HepG2 (cell line): ENCODE measurements at regions not wholly inside any gene's neighbourhood (a gene's known extent, or its start where the extent isn't known, plus 50 kb on each side); places are given as distances from the start of the nearest gene placed in this dataset.

Experiments used
- ATAC-seq: fragments of 200-7000 bp; cut with Tn5 transposase; 3 replicates; pipeline ENCODE4 v1.9.1; 2020; ENCODE audit warnings: mild to moderate bottlenecking, moderate library complexity
- BruUV-seq: library from RNA; stranded (reverse); fragments of 400-500 nt; replicated peaks from 2 replicates; lab custom pipeline; 2021; lab: Mats Ljungman, UMichigan
- CTCF ChIA-PET: fragments of 300-600 bp; formaldehyde crosslinking; extraction: SDS; loops from one replicate; lab custom pipeline; 2021; ENCODE audit warnings: low total read pairs, inconsistent platforms, low intra/inter-chr PET ratio; lab: Yijun Ruan, JAX
- POLR2A ChIA-PET: fragments of 350-600 bp; sonication (Branson Sonifier 250); formaldehyde crosslinking; loops from one replicate; lab custom pipeline; 2020; ENCODE audit warnings: antibody characterized with exemption, inconsistent platforms; lab: Yijun Ruan, JAX
- DNase-seq: peaks from one replicate; pipeline ENCODE4 v3.0.0-alpha.2; 2015; ENCODE audit warnings: low spot score
- FAIRE-seq: peaks from 3 replicates; lab custom pipeline; 2011; peaks lifted over from hg19 to GRCh38; lab: Jason Lieb, UNC
- H2AFZ ChIP-seq: one replicate; pipeline ENCODE4 v1.6.1; 2011; ENCODE audit warnings: low read length, inconsistent platforms
- H3K27ac ChIP-seq: fragments of 300-600 bp; 3 replicates; pipeline ENCODE4 v1.8.0; 2011; ENCODE audit warnings: mixed run types, mild to moderate bottlenecking, mixed read lengths, low read length, inconsistent platforms; ENCODE audit not compliant: insufficient read depth; ENCODE audit errors: extremely low read length
- H3K27me3 ChIP-seq, 2 experiments: fragments of 200-600 bp in 1 of 2; 2 replicates in 1 of 2; 3 replicates in 1 of 2; pipeline versions ENCODE4 v1.6.0 to v1.8.0; 2011; ENCODE audit warnings: low read length in 2 of 2, mild to moderate bottlenecking in 2 of 2, moderate library complexity in 2 of 2, inconsistent platforms in 1 of 2; ENCODE audit not compliant: insufficient read depth in 2 of 2, control insufficient read depth in 1 of 2
- H3K36me3 ChIP-seq, 2 experiments: fragments of 200-600 bp in 1 of 2; replicated peaks in 1 of 2; 2 replicates in 1 of 2; 3 replicates in 1 of 2; pipeline versions ENCODE4 v1.5.1 to v1.8.0; 2011; ENCODE audit warnings: low read length in 2 of 2, inconsistent platforms in 1 of 2; ENCODE audit not compliant: insufficient read depth in 2 of 2, control insufficient read depth in 1 of 2
- H3K4me1 ChIP-seq: 2 replicates; pipeline ENCODE4 v1.5.1; 2012; ENCODE audit warnings: low read length, inconsistent platforms; ENCODE audit not compliant: insufficient read depth
- H3K4me2 ChIP-seq: 2 replicates; pipeline ENCODE4 v1.6.0; 2011; ENCODE audit warnings: low read depth, low read length, inconsistent platforms
- H3K4me3 ChIP-seq, 3 experiments: fragments of 200-600 bp in 1 of 3; sonication (generic), shearing (Covaris generic) in 1 of 3; replicated peaks in 1 of 3; 2 replicates each; pipeline ENCODE4 v1.5.1; 2011 to 2016; ENCODE audit warnings: low read length in 3 of 3, inconsistent platforms in 2 of 3, low read depth in 2 of 3, mild to moderate bottlenecking in 2 of 3, control low read depth in 1 of 3, mixed read lengths in 1 of 3; ENCODE audit not compliant: insufficient read depth in 1 of 3
- H3K79me2 ChIP-seq: one replicate; pipeline ENCODE4 v1.6.1; 2011; ENCODE audit warnings: low read length, inconsistent platforms; ENCODE audit not compliant: insufficient read depth
- H3K9ac ChIP-seq: 2 replicates; pipeline ENCODE4 v1.6.0; 2011; ENCODE audit warnings: mild to moderate bottlenecking, low read depth, low read length, inconsistent platforms; ENCODE audit not compliant: insufficient read depth
- H3K9me3 ChIP-seq: 2 replicates; pipeline ENCODE4 v1.5.1; 2012; ENCODE audit warnings: mild to moderate bottlenecking, low read length
- H4K20me1 ChIP-seq: 2 replicates; pipeline ENCODE4 v1.6.0; 2011; ENCODE audit warnings: inconsistent platforms, mild to moderate bottlenecking, low read length, moderate library complexity; ENCODE audit not compliant: insufficient read depth
- CBX2 ChIP-seq, 2 experiments: fragments of 200-600 bp in 1 of 2; sonication (generic); formaldehyde crosslinking in 1 of 2; IDR thresholded peaks; 2 replicates each; pipeline versions ENCODE4 v1.7.0 to v1.8.1; 2018 to 2022; ENCODE audit warnings: low read depth in 2 of 2, low read length in 1 of 2, mild to moderate bottlenecking in 1 of 2, missing genetic modification reagents in 1 of 2
- KLF15 ChIP-seq: sonication (generic); formaldehyde crosslinking; IDR thresholded peaks from 2 replicates; pipeline ENCODE4 v1.8.1; 2023; ENCODE audit warnings: borderline replicate concordance, mild to moderate bottlenecking, inconsistent platforms, missing genetic modification reagents, mixed read lengths
- MBD4 ChIP-seq: IDR thresholded peaks from 2 replicates; pipeline ENCODE4 v1.6.1; 2012; ENCODE audit warnings: low read length, inconsistent platforms, borderline replicate concordance
- NPAS2 ChIP-seq: sonication (generic); formaldehyde crosslinking; IDR thresholded peaks from 2 replicates; pipeline ENCODE4 v1.8.0; 2022; ENCODE audit warnings: mild to moderate bottlenecking, missing genetic modification reagents, borderline replicate concordance
- TAF1 ChIP-seq: sonication (generic); formaldehyde crosslinking; IDR thresholded peaks from 2 replicates; pipeline ENCODE4 v1.4.0; 2020; ENCODE audit warnings: missing genetic modification reagents
- TIGD3 ChIP-seq: sonication (generic); formaldehyde crosslinking; IDR thresholded peaks from 2 replicates; pipeline ENCODE4 v1.5.1; 2020; ENCODE audit warnings: mild to moderate bottlenecking, missing genetic modification reagents, borderline replicate concordance
- ZBTB4 ChIP-seq: sonication (generic); formaldehyde crosslinking; IDR thresholded peaks from 2 replicates; pipeline ENCODE4 v1.4.0; 2020; ENCODE audit warnings: missing genetic modification reagents, mild to moderate bottlenecking, borderline replicate concordance
- ZNF776 ChIP-seq: sonication (generic); formaldehyde crosslinking; IDR thresholded peaks from 2 replicates; pipeline ENCODE4 v1.4.0; 2020; ENCODE audit warnings: mild to moderate bottlenecking, missing genetic modification reagents
- ZNF790 ChIP-seq: sonication (generic); formaldehyde crosslinking; IDR thresholded peaks from 2 replicates; pipeline ENCODE4 v1.8.0; 2022; ENCODE audit warnings: missing genetic modification reagents, mild to moderate bottlenecking, borderline replicate concordance
- WGBS: methylation state at CpG from one replicate; pipeline ENCODE4 v1.1.6; 2017; ENCODE audit warnings: low lambda C conversion rate; 5-methylcytosine and 5-hydroxymethylcytosine counted together
- in situ Hi-C: cut with HindIII; loops from 2 replicates; pipeline ENCODE4 v1.10.0; 2017; ENCODE audit warnings: low pct_unique_long_range_greater_than_20kb; ENCODE audit not compliant: extremely low pct_ligation_motif_present
- intact Hi-C: fragments of 100-400 bp; cut with micrococcal nuclease; formaldehyde crosslinking; loops from one replicate; pipeline ENCODE4 v1.10.0; 2022; ENCODE audit not compliant: unreplicated experiment

- Histone ChIP-seq H3K9ac (no peak overlapping the region), H2AFZ (no peak overlapping the region), H3K4me1 (no peaks in the 10 kb centered on the region), H3K36me3 (no peaks in the 10 kb centered on the region), H3K27me3 (peaks cover 1 to 12% of the 10 kb centered on the region in 2 experiments; a peak in 1 of 5 replicates), H3K9me3 (no peaks in the 10 kb centered on the region), H4K20me1 (no peaks in the 10 kb centered on the region)
- FAIRE-seq = no peak
- ATAC-seq = no peak
- POLR2A ChIA-PET = no interaction called here
- intact Hi-C loops (no loop called here), in situ Hi-C loops (no loop called here)
- no TSS peak for BruUV-seq
- WGBS = 17% methylated on average over 7 of the region's 7 CpGs
- no peak for DNase-seq
- TF ChIP-seq TIGD3 (CRISPR knock-in tag) (no peak), ZNF790 (CRISPR knock-in tag) (no peak)
- TF ChIP-seq, all 625 proteins: peak for 0
- CTCF ChIA-PET = no interaction called here
- Histone ChIP-seq H3K27ac (no peak overlapping the region), H3K4me3 (no peak overlapping the region), H3K79me2 (no peaks in the 10 kb centered on the region), H3K4me2 (no peak overlapping the region)
Observed at GRCh38 chr1:38464071-38464661, 395.4 kb downstream of the RRAGC start.

- CTCF ChIA-PET = no interaction called here
- TF ChIP-seq CBX2 (IDR thresholded peaks at IDR 0.05; ENCODE audit: low read depth, low read length) (no peak), CBX2 (CRISPR knock-in tag; IDR thresholded peaks at IDR 0.05; ENCODE audit: low read depth) (no peak), ZBTB4 (CRISPR knock-in tag) (no peak), MBD4 (no peak), ZNF776 (CRISPR knock-in tag) (no peak), KLF15 (no peak), TAF1 (CRISPR knock-in tag) (no peak), NPAS2 (CRISPR knock-in tag) (no peak)
Observed at GRCh38 chr1:38463074-38463473, 396.5 kb downstream of the RRAGC start.

More at GRCh38 chr1:38463074-38463473, 396.5 kb downstream of the RRAGC start:
- H3K27ac ChIP-seq = no peak overlapping the region
- H3K36me3 ChIP-seq = no peaks in the 10 kb centered on the region
- no peak overlapping the region for H2AFZ ChIP-seq
- DNase-seq (no peak), FAIRE-seq (no peak), ATAC-seq (no peak)
- intact Hi-C loops (no loop called here), in situ Hi-C loops (no loop called here)
- no peaks in the 10 kb centered on the region for H3K9me3 ChIP-seq
- H4K20me1 ChIP-seq = no peaks in the 10 kb centered on the region
- peaks cover 1 to 12% of the 10 kb centered on the region in 2 experiments; a peak in 1 of 5 replicates for H3K27me3 ChIP-seq
- H3K9ac ChIP-seq = no peak overlapping the region
- H3K79me2 ChIP-seq = no peaks in the 10 kb centered on the region
- POLR2A ChIA-PET = no interaction called here
- no TSS peak for BruUV-seq
- no peak overlapping the region for H3K4me3 ChIP-seq
- H3K4me2 ChIP-seq = no peak overlapping the region
- H3K4me1 ChIP-seq = no peaks in the 10 kb centered on the region
